ENCODE measurements at regions not wholly inside any gene's neighbourhood (a gene's known extent, or its start where the extent isn't known, plus 50 kb on each side); places are given as distances from the start of the nearest gene placed in this dataset.

DNA sequence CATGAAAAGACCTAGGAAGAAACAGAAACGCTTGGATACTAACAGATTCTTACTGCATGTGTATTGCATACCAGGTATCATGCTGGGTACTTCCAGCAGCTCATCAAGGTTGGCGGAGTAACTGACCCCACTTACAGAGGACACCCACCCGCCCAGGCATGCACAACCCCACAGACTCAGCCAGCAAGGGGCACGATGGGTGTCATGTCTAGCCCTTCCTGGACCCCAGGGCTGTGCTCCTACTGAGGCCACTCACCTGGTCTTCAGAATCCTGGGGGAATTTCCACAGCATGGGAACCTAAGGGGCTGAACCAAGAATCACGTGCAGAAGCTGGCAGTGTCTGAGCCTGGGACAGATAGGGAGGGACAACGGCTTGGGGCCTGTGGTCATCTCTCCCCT is 134.1 kb upstream of the ZNF32 start:
- TF ChIP-seq RCOR1 (IDR thresholded peaks at IDR 0.05; ENCODE audit: low read length), result no peak
- no peak for TF ChIP-seq FOXM1 (IDR thresholded peaks at IDR 0.05; ENCODE audit: low read depth)
- TF ChIP-seq SMC3 (IDR thresholded peaks at IDR 0.05; ENCODE audit: low read depth, low read length), result no peak
- TF ChIP-seq TAF1 (IDR thresholded peaks at IDR 0.05; ENCODE audit: borderline replicate concordance, low read depth, low read length), result no peak
- no peak for TF ChIP-seq GABPA (IDR thresholded peaks at IDR 0.05; ENCODE audit: low read depth)
- no peak for TF ChIP-seq TCF12 (IDR thresholded peaks at IDR 0.05)
- no peak for TF ChIP-seq CHD2 (IDR thresholded peaks at IDR 0.05; ENCODE audit: low read length, partially characterized antibody)
- TF ChIP-seq YY1 (IDR thresholded peaks at IDR 0.05; ENCODE audit: low read depth), result no peak
- TF ChIP-seq POLR2AphosphoS5 (IDR thresholded peaks at IDR 0.05; ENCODE audit: low read depth, low read length), result no peak
- TF ChIP-seq ELF1 (IDR thresholded peaks at IDR 0.05), result no peak
- no peak for TF ChIP-seq RXRA (IDR thresholded peaks at IDR 0.05; ENCODE audit: borderline replicate concordance, low read depth)
- no peak for TF ChIP-seq NRF1 (IDR thresholded peaks at IDR 0.05; ENCODE audit: low read depth, low read length)
- TF ChIP-seq JUND (IDR thresholded peaks at IDR 0.05), result no peak
- TF ChIP-seq EP300 (IDR thresholded peaks at IDR 0.05; ENCODE audit: borderline replicate concordance in 1 of 2, low read depth in 1 of 2, low read length in 1 of 2), result no peak
- TF ChIP-seq, protein P1, sequence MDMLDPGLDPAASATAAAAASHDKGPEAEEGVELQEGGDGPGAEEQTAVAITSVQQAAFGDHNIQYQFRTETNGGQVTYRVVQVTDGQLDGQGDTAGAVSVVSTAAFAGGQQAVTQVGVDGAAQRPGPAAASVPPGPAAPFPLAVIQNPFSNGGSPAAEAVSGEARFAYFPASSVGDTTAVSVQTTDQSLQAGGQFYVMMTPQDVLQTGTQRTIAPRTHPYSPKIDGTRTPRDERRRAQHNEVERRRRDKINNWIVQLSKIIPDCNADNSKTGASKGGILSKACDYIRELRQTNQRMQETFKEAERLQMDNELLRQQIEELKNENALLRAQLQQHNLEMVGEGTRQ (IDR thresholded peaks at IDR 0.05; ENCODE audit: borderline replicate concordance, low read depth, low read length), result no peak
- no peak for TF ChIP-seq TEAD4 (IDR thresholded peaks at IDR 0.05; ENCODE audit: borderline replicate concordance, insufficient read depth)
- TF ChIP-seq RFX5 (IDR thresholded peaks at IDR 0.05; ENCODE audit: low read length), result no peak
- TF ChIP-seq, protein P2, sequence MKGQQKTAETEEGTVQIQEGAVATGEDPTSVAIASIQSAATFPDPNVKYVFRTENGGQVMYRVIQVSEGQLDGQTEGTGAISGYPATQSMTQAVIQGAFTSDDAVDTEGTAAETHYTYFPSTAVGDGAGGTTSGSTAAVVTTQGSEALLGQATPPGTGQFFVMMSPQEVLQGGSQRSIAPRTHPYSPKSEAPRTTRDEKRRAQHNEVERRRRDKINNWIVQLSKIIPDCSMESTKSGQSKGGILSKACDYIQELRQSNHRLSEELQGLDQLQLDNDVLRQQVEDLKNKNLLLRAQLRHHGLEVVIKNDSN (IDR thresholded peaks at IDR 0.05; ENCODE audit: borderline replicate concordance, low read depth), result no peak
- no peak for DNase-seq
- H3K9me3 ChIP-seq, result no peaks in the 10 kb centered on the region
- no peak overlapping the region for H3K4me2 ChIP-seq
- ChIA-PET CTCF (no interaction called here), POLR2A (no interaction called here)
- WGBS (ENCODE audit: low lambda C conversion rate), result 55% methylated on average over 4 of the region's 6 CpGs
- no peaks in the 10 kb centered on the region for H3K79me2 ChIP-seq (ENCODE audit: insufficient read depth)
- H3K27ac ChIP-seq (ENCODE audit: low read depth in 2 of 2, low read length in 1 of 2), result peak overlapping the region in 1 of 2 experiments; percentile 79; a peak in 1 of 4 replicates
- H2AFZ ChIP-seq (ENCODE audit: low read depth), result no peak overlapping the region
- H3K4me3 ChIP-seq (ENCODE audit: low read depth in 2 of 2, low read length in 1 of 2), result no peak overlapping the region
- H3K4me1 ChIP-seq (ENCODE audit: control insufficient read depth in 1 of 2, insufficient read depth in 2 of 2, low read depth in 1 of 2, low read length in 1 of 2), result peaks cover 0 to 14% of the 10 kb centered on the region in 2 experiments; a peak in 1 of 4 replicates
- H3K27me3 ChIP-seq (ENCODE audit: insufficient read depth), result no peaks in the 10 kb centered on the region
- no peaks in the 10 kb centered on the region for H3K36me3 ChIP-seq (replicated peaks in 1 of 2; ENCODE audit: control insufficient read depth in 1 of 2, insufficient read depth in 2 of 2, low read length in 1 of 2)
- no peak overlapping the region for H3K9ac ChIP-seq
- H3F3A ChIP-seq (replicated peaks; ENCODE audit: insufficient read depth), result no peaks in the 10 kb centered on the region
- no peaks in the 10 kb centered on the region for H3K9me2 ChIP-seq
- no peaks in the 10 kb centered on the region for H4K20me1 ChIP-seq (ENCODE audit: insufficient read depth)
